H4 (cell line): ENCODE measurements at regions not wholly inside any gene's neighbourhood (a gene's known extent, or its start where the extent isn't known, plus 50 kb on each side); places are given as distances from the start of the nearest gene placed in this dataset.

Experiments used
- DNase-seq: peaks from one replicate; pipeline ENCODE4 v3.0.0-alpha.2; 2015; ENCODE audit warnings: low spot score

GRCh38 chr13:42658019-42658418, 84.1 kb downstream of the TNFSF11 start:
- DNase-seq: no peak

- DNase-seq: no peak
These were observed 86.5 kb downstream of the TNFSF11 start for GRCh38 chr13:42660333-42660965.

- DNase-seq: no peak
These were observed 93.7 kb downstream of the TNFSF11 start for GRCh38 chr13:42667638-42668037.

- DNase-seq: no peak
These were observed 97.5 kb downstream of the TNFSF11 start for GRCh38 chr13:42671502-42671901.

- no peak for DNase-seq
These were observed 99.7 kb downstream of the TNFSF11 start for GRCh38 chr13:42673677-42674076.

GRCh38 chr13:42680748-42681147, 100.6 kb upstream of the FAM216B start:
- DNase-seq: no peak

- DNase-seq: no peak
These were observed 99.9 kb upstream of the FAM216B start for GRCh38 chr13:42681326-42682100.

- DNase-seq: no peak
These were observed 97.2 kb upstream of the FAM216B start for GRCh38 chr13:42684226-42684625.

- no peak for DNase-seq
These were observed 95.6 kb upstream of the FAM216B start for GRCh38 chr13:42685751-42686150.

- DNase-seq: no peak
These were observed 95.2 kb upstream of the FAM216B start for GRCh38 chr13:42686165-42686564.

GRCh38 chr13:42688821-42689220, 92.6 kb upstream of the FAM216B start:
- no peak for DNase-seq

GRCh38 chr13:42696191-42696590, 85.2 kb upstream of the FAM216B start:
- no peak for DNase-seq

- no peak for DNase-seq
These were observed 81.5 kb upstream of the FAM216B start for GRCh38 chr13:42699912-42700311.

GRCh38 chr13:42702716-42703115, 78.7 kb upstream of the FAM216B start:
- DNase-seq: no peak

GRCh38 chr13:42703740-42704139, 77.6 kb upstream of the FAM216B start:
- DNase-seq: no peak

- no peak for DNase-seq
These were observed 75.1 kb upstream of the FAM216B start for GRCh38 chr13:42706286-42706685.

- DNase-seq: no peak
These were observed 74.3 kb upstream of the FAM216B start for GRCh38 chr13:42707048-42707447.

- DNase-seq: no peak
These were observed 73.8 kb upstream of the FAM216B start for GRCh38 chr13:42707586-42707985.

GRCh38 chr13:42708391-42708790, 73.0 kb upstream of the FAM216B start:
- DNase-seq: no peak

GRCh38 chr13:42709276-42709675, 72.1 kb upstream of the FAM216B start:
- no peak for DNase-seq

- no peak for DNase-seq
These were observed 65.5 kb upstream of the FAM216B start for GRCh38 chr13:42715909-42716308.

GRCh38 chr13:42717176-42717575, 64.2 kb upstream of the FAM216B start:
- DNase-seq: no peak

GRCh38 chr13:42720113-42720857, 61.1 kb upstream of the FAM216B start:
- peak; percentile 90 for DNase-seq
